K562 (cell line): ENCODE measurements at regions not wholly inside any gene's neighbourhood (a gene's known extent, or its start where the extent isn't known, plus 50 kb on each side); places are given as distances from the start of the nearest gene placed in this dataset.
A peak's percentile ranks its signal among the peaks of the same experiment; 100 is the strongest.

ENCODE experiments used
- ATAC-seq: fragments of 200-7000 bp; cut with Tn5 transposase; 3 replicates; pipeline ENCODE4 v1.9.1; 2020; ENCODE audit warnings: moderate library complexity
- BruUV-seq: library from RNA; stranded (reverse); fragments of 400-500 nt; replicated peaks from 2 replicates; lab custom pipeline; 2021; lab: Mats Ljungman, UMichigan
- CTCF ChIA-PET: fragments of 300-600 bp; formaldehyde crosslinking; extraction: SDS; loops from one replicate; lab custom pipeline; 2021; ENCODE audit warnings: low intra/inter-chr PET ratio; lab: Yijun Ruan, JAX
- POLR2A ChIA-PET: fragments of 300-600, 350-650 bp; sonication (Branson Sonifier 250); formaldehyde crosslinking; extraction: SDS; loops from one replicate; lab custom pipeline; 2021; ENCODE audit warnings: antibody characterized with exemption, inconsistent platforms; lab: Yijun Ruan, JAX
- DNase-seq, 4 experiments: peaks; one replicate each; pipeline versions ENCODE4 v3.0.0 to v3.0.0-alpha.2; 2011 to 2018; ENCODE audit warnings: low spot score in 3 of 4, mixed read lengths in 3 of 4; ENCODE audit errors: extremely low read depth in 1 of 4
- FAIRE-seq: peaks from 2 replicates; lab custom pipeline; 2011; peaks lifted over from hg19 to GRCh38; lab: Jason Lieb, UNC
- H2AFZ ChIP-seq: 2 replicates; pipeline ENCODE4 v1.6.0; 2011; ENCODE audit warnings: low read depth, low read length, control low read depth, inconsistent platforms
- H3K27ac ChIP-seq: fragments of 200-600 bp; 3 replicates; pipeline ENCODE4 v1.8.0; 2011; ENCODE audit warnings: low read depth, mild to moderate bottlenecking, control low read depth, inconsistent platforms, low read length, moderate library complexity, mixed read lengths; ENCODE audit errors: extremely low read depth
- H3K27me3 ChIP-seq, 2 experiments: fragments of 300-600 bp in 1 of 2; 2 replicates in 1 of 2; 3 replicates in 1 of 2; pipeline versions ENCODE4 v1.6.0 to v1.8.0; 2011; ENCODE audit warnings: inconsistent platforms in 2 of 2, low read length in 2 of 2, mild to moderate bottlenecking in 1 of 2, mixed read lengths in 1 of 2, moderate library complexity in 1 of 2; ENCODE audit not compliant: control insufficient read depth in 2 of 2, insufficient read depth in 2 of 2
- H3K36me3 ChIP-seq: fragments of 300-600 bp; 3 replicates; pipeline ENCODE4 v1.8.0; 2011; ENCODE audit warnings: mild to moderate bottlenecking, low read length, inconsistent platforms; ENCODE audit not compliant: control insufficient read depth, insufficient read depth
- H3K4me1 ChIP-seq, 2 experiments: fragments of 200-600 bp in 1 of 2; replicated peaks in 1 of 2; 2 replicates in 1 of 2; 3 replicates in 1 of 2; pipeline versions ENCODE4 v1.5.1 to v1.8.0; 2011; ENCODE audit warnings: inconsistent platforms in 2 of 2, low read length in 2 of 2, mild to moderate bottlenecking in 1 of 2, mixed read lengths in 1 of 2, moderate library complexity in 1 of 2; ENCODE audit not compliant: control insufficient read depth in 2 of 2, insufficient read depth in 2 of 2
- H3K4me2 ChIP-seq: 2 replicates; pipeline ENCODE4 v1.6.1; 2011; ENCODE audit warnings: low read length, control low read depth, inconsistent platforms, mixed read lengths; ENCODE audit not compliant: insufficient read depth
- H3K4me3 ChIP-seq: fragments of 200-600 bp; sonication (generic), shearing (Covaris generic); 2 replicates; pipeline ENCODE4 v1.5.1; 2016; ENCODE audit warnings: control low read depth, inconsistent platforms
- H3K79me2 ChIP-seq: fragments of 200-600 bp; 3 replicates; pipeline ENCODE4 v1.8.0; 2011; ENCODE audit warnings: low read length, inconsistent platforms; ENCODE audit not compliant: control insufficient read depth, insufficient read depth
- H3K9ac ChIP-seq, 2 experiments: 2 replicates each; pipeline versions ENCODE4 v1.6.0 to v1.6.1; 2011; ENCODE audit warnings: low read depth in 2 of 2, low read length in 2 of 2, control low read depth in 1 of 2, inconsistent platforms in 1 of 2, mild to moderate bottlenecking in 1 of 2, mixed read lengths in 1 of 2; ENCODE audit not compliant: insufficient read depth in 1 of 2
- H3K9me1 ChIP-seq: one replicate; pipeline ENCODE4 v1.6.0; 2011; ENCODE audit warnings: inconsistent platforms, mild to moderate bottlenecking, low read length, moderate library complexity; ENCODE audit not compliant: control insufficient read depth, insufficient read depth
- H3K9me3 ChIP-seq: replicated peaks from 2 replicates; pipeline ENCODE4 v1.5.1; 2011; ENCODE audit warnings: low read depth, low read length, inconsistent platforms; ENCODE audit not compliant: control insufficient read depth, insufficient read depth
- H4K20me1 ChIP-seq: replicated peaks from 2 replicates; pipeline ENCODE4 v1.6.1; 2011; ENCODE audit warnings: low read length, inconsistent platforms, mixed read lengths; ENCODE audit not compliant: control insufficient read depth, insufficient read depth
- ARID3B ChIP-seq: fragments of 250-450 bp; sonication (Bioruptor Pico); IDR thresholded peaks from 2 replicates; pipeline ENCODE4 v1.4.0; 2020; ENCODE audit warnings: borderline replicate concordance
- ATF7 ChIP-seq: fragments of 450-650 bp; IDR thresholded peaks from 2 replicates; pipeline ENCODE4 v1.7.1; 2014; ENCODE audit warnings: mild to moderate bottlenecking, moderate library complexity
- DDX20 ChIP-seq: fragments of 450-650 bp; IDR thresholded peaks from 2 replicates; pipeline ENCODE4 v1.6.1; 2016; ENCODE audit warnings: missing genetic modification characterization, low read depth, mild to moderate bottlenecking, missing compliant biosample characterization, moderate library complexity
- FOSL1 ChIP-seq: fragments of 200-800 bp; sonication (Bioruptor generic); conservative IDR thresholded peaks from 2 replicates; pipeline ENCODE4 v1.6.1; 2016; ENCODE audit warnings: missing genetic modification characterization, missing compliant biosample characterization
- MLLT1 ChIP-seq, 2 experiments: fragments of 450-650 bp; IDR thresholded peaks; 2 replicates each; pipeline ENCODE4 v1.6.1; 2016
- MTA3 ChIP-seq: fragments of 450-650 bp; formaldehyde crosslinking; IDR thresholded peaks from 2 replicates; pipeline ENCODE4 v1.6.1; 2017; ENCODE audit warnings: mild to moderate bottlenecking, borderline replicate concordance
- NRF1 ChIP-seq, 2 experiments: fragments of 450-650 bp; IDR thresholded peaks in 1 of 2; conservative IDR thresholded peaks in 1 of 2; 2 replicates each; pipeline ENCODE4 v1.6.1; 2014; ENCODE audit warnings: mild to moderate bottlenecking in 2 of 2
- RBM22 ChIP-seq: fragments of 200-400 bp; formaldehyde crosslinking; IDR thresholded peaks from 2 replicates; pipeline ENCODE4 v1.6.1; 2018; ENCODE audit warnings: low read length, low read depth; ENCODE audit not compliant: poor library complexity, severe bottlenecking
- ZBTB12 ChIP-seq: fragments of 250-450 bp; sonication (Bioruptor Pico); IDR thresholded peaks from 2 replicates; pipeline ENCODE4 v1.4.0; 2020
- ZNF436 ChIP-seq: fragments of 250-450, 450-650 bp; sonication (Bioruptor Pico); formaldehyde crosslinking; IDR thresholded peaks from 2 replicates; pipeline ENCODE4 v1.7.0; 2020; ENCODE audit warnings: mild to moderate bottlenecking
- WGBS: fragments of 100-300 bp; shearing (Covaris generic); methylation state at CpG from one replicate; pipeline ENCODE4 v1.1.6; 2016; ENCODE audit warnings: low coverage, mixed read lengths; ENCODE audit not compliant: insufficient coverage; ENCODE audit errors: missing lambda C conversion rate; 5-methylcytosine and 5-hydroxymethylcytosine counted together
- in situ Hi-C: fragments of 300-500 bp; cut with MboI; formaldehyde crosslinking; loops from 4 replicates; pipeline ENCODE4 v1.15.0; 2018; ENCODE audit warnings: inconsistent platforms, mixed read lengths
- intact Hi-C: fragments of 100-400 bp; cut with micrococcal nuclease; formaldehyde crosslinking; loops from 2 replicates; pipeline ENCODE4 v1.14.2; 2022

- Histone ChIP-seq H3K4me2 (no peak overlapping the region), H3K4me3 (no peak overlapping the region), H3K9me3 (no peaks in the 10 kb centered on the region), H4K20me1 (no peaks in the 10 kb centered on the region), H3K27me3 (peaks cover 0 to 21% of the 10 kb centered on the region in 2 experiments; a peak in 2 of 5 replicates), H3K27ac (no peak overlapping the region), H3K9ac (no peak overlapping the region), H3K36me3 (no peaks in the 10 kb centered on the region), H2AFZ (no peak overlapping the region), H3K4me1 (no peaks in the 10 kb centered on the region), H3K9me1 (no peaks in the 10 kb centered on the region), H3K79me2 (no peaks in the 10 kb centered on the region)
- 0% methylated on average over 9 of the region's 9 CpGs for WGBS
- BruUV-seq, result no TSS peak
- ATAC-seq (peak; percentile 61; the same call in 2 of the 3 replicates), FAIRE-seq (no peak), DNase-seq (peak in 1 of 4 experiments; percentile 4)
- peak; percentile 70 to 77 for TF ChIP-seq NRF1 (conservative IDR thresholded peaks at IDR 0.05 in 1 of 2, IDR thresholded peaks at IDR 0.05 in 1 of 2)
- 0 out of 2 replicates have a peak, but pooled peaks have one; percentile 12 for TF ChIP-seq ATF7
- no peak for TF ChIP-seq FOSL1 (tag)
- intact Hi-C loops (no loop called here), in situ Hi-C loops (no loop called here)
- ChIA-PET POLR2A (interaction anchor here (0.6 kb wide), 2 partner anchors 210 to 937 kb away, joined by 3 to 5 read pairs; no protein-coding TSS in a partner anchor), CTCF (no interaction called here)
These were observed 351.8 kb downstream of the BUD13 start for GRCh38 chr11:116420770-116421528.

- H3K9me1 ChIP-seq, result no peaks in the 10 kb centered on the region
- H3K79me2 ChIP-seq, result no peaks in the 10 kb centered on the region
- in situ Hi-C loops, result no loop called here
- BruUV-seq, result no TSS peak
- peaks cover 0 to 16% of the 10 kb centered on the region in 2 experiments; a peak in 2 of 5 replicates for H3K27me3 ChIP-seq
- no peak overlapping the region for H3K27ac ChIP-seq
- no peak overlapping the region for H2AFZ ChIP-seq
- no peaks in the 10 kb centered on the region for H4K20me1 ChIP-seq
- ChIA-PET CTCF (no interaction called here), POLR2A (no interaction called here)
- intact Hi-C loops, result no loop called here
- DNase-seq, result no peak
- no peaks in the 10 kb centered on the region for H3K9me3 ChIP-seq
- FAIRE-seq, result no peak
- H3K4me3 ChIP-seq, result no peak overlapping the region
- H3K36me3 ChIP-seq, result no peaks in the 10 kb centered on the region
- H3K9ac ChIP-seq, result no peak overlapping the region
- H3K4me2 ChIP-seq, result no peak overlapping the region
- H3K4me1 ChIP-seq, result no peaks in the 10 kb centered on the region
- no peak for ATAC-seq
- no peak for TF ChIP-seq MTA3
- no peak for TF ChIP-seq ARID3B (CRISPR knock-in tag)
- no peak for TF ChIP-seq ZBTB12
- TF ChIP-seq RBM22, result no peak
- no peak for TF ChIP-seq ZNF436 (CRISPR knock-in tag)
- TF ChIP-seq DDX20 (tag), result no peak
- no peak for TF ChIP-seq MLLT1 (IDR thresholded peaks at IDR 0.05)
These were observed 352.8 kb downstream of the BUD13 start for GRCh38 chr11:116420030-116420429.
